Panc1 (cell line): ENCODE measurements at regions not wholly inside any gene's neighbourhood (a gene's known extent, or its start where the extent isn't known, plus 50 kb on each side); places are given as distances from the start of the nearest gene placed in this dataset.

ENCODE experiments used
- ATAC-seq: fragments of 200-7000 bp; cut with Tn5 transposase; 2 replicates; pipeline ENCODE4 v1.9.1; 2020; ENCODE audit warnings: mild to moderate bottlenecking, moderate library complexity
- BruUV-seq: library from RNA; stranded (reverse); fragments of 400-500 nt; replicated peaks from 2 replicates; lab custom pipeline; 2021; lab: Mats Ljungman, UMichigan
- CTCF ChIA-PET: fragments of 300-600 bp; sonication (Branson Sonifier 250); formaldehyde crosslinking; loops from one replicate; lab custom pipeline; 2022; ENCODE audit warnings: antibody characterized with exemption; lab: Charles Lee
- POLR2A ChIA-PET: fragments of 300-600 bp; sonication (Branson Sonifier 250); formaldehyde crosslinking; loops from one replicate; lab custom pipeline; 2022; ENCODE audit warnings: antibody characterized with exemption; lab: Charles Lee
- DNase-seq: peaks from one replicate; pipeline ENCODE4 v3.0.0-alpha.2; 2010; ENCODE audit warnings: low read depth, low spot score
- H3K27ac ChIP-seq: 2 replicates; pipeline ENCODE4 v1.5.1; 2011; ENCODE audit warnings: mild to moderate bottlenecking, low read length, inconsistent platforms
- H3K27me3 ChIP-seq: fragments of 200-500 bp; sonication (Bioruptor generic); 2 replicates; pipeline ENCODE4 v1.6.0; 2014; ENCODE audit warnings: low read length, inconsistent platforms; ENCODE audit not compliant: control insufficient read depth, insufficient read depth
- H3K36me3 ChIP-seq: fragments of 200-500 bp; sonication (Bioruptor generic); 2 replicates; pipeline ENCODE4 v1.5.1; 2014; ENCODE audit warnings: inconsistent platforms, mild to moderate bottlenecking, low read length, moderate library complexity; ENCODE audit not compliant: control insufficient read depth, insufficient read depth
- H3K4me1 ChIP-seq: 2 replicates; pipeline ENCODE4 v1.5.1; 2011; ENCODE audit warnings: inconsistent platforms, mild to moderate bottlenecking, low read length, moderate library complexity; ENCODE audit not compliant: control insufficient read depth, insufficient read depth
- H3K4me3 ChIP-seq, 2 experiments: 2 replicates each; pipeline ENCODE4 v1.5.1; 2011 to 2012; ENCODE audit warnings: low read depth in 2 of 2, low read length in 2 of 2, mild to moderate bottlenecking in 2 of 2, inconsistent platforms in 1 of 2, moderate library complexity in 1 of 2
- H3K9me3 ChIP-seq: fragments of 200-500 bp; sonication (Bioruptor generic); 2 replicates; pipeline ENCODE4 v1.5.1; 2014; ENCODE audit warnings: low read depth, mild to moderate bottlenecking, inconsistent platforms, low read length, moderate library complexity; ENCODE audit not compliant: control insufficient read depth, insufficient read depth
- POLR2AphosphoS5 ChIP-seq: IDR thresholded peaks from 2 replicates; pipeline ENCODE4 v1.6.1; 2012; ENCODE audit warnings: mild to moderate bottlenecking, low read depth, low read length, moderate library complexity
- SIN3A ChIP-seq: IDR thresholded peaks from 2 replicates; pipeline ENCODE4 v1.6.1; 2012; ENCODE audit warnings: low read depth, mild to moderate bottlenecking, low read length, moderate library complexity, borderline replicate concordance; ENCODE audit not compliant: insufficient read depth
- TCF7L2 ChIP-seq: IDR thresholded peaks from 2 replicates; pipeline ENCODE4 v1.6.1; 2011; ENCODE audit warnings: mild to moderate bottlenecking, low read depth, low read length, inconsistent platforms
- in situ Hi-C: cut with HindIII; loops from 2 replicates; pipeline ENCODE4 v1.10.0; 2016; ENCODE audit warnings: low sequenced_read_pairs, low pct_unique_long_range_greater_than_20kb
- intact Hi-C: fragments of 100-400 bp; cut with micrococcal nuclease; formaldehyde crosslinking; loops from one replicate; pipeline ENCODE4 v1.10.0; 2022; ENCODE audit not compliant: unreplicated experiment
- TF ChIP-seq, protein P1 (sequence below), 2 experiments: IDR thresholded peaks; 2 replicates each; pipeline ENCODE4 v1.6.1; 2011 to 2012; ENCODE audit warnings: low read depth in 2 of 2, control low read depth in 1 of 2, low read length in 1 of 2, mild to moderate bottlenecking in 1 of 2, moderate library complexity in 1 of 2; ENCODE audit not compliant: insufficient read depth in 1 of 2
- TF ChIP-seq, protein P2 (sequence below): fragments of 450-650 bp; IDR thresholded peaks from 2 replicates; pipeline ENCODE4 v1.5.1; 2017; ENCODE audit warnings: mild to moderate bottlenecking

DNA sequence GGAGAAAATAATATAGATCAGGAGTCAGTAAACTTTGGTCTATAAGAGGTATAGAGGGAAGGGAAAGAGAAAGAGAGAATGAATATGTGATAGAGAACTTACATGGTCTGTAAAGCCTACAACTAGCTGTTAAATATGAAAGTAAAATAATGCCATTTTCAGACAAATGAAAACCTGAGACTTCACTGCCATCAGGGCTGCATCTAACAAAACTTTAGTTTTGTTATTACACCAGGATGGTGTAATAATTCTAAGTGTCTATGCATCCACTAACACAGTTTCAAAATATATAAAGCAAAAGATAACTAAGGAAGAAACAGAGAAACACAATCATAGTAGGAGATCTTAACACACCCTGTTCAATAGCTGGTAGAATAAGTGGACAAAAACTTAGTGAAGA lies 217.7 kb downstream of the KLF13 start:
- Histone ChIP-seq H3K4me1 (no peaks in the 10 kb centered on the region), H3K9me3 (no peaks in the 10 kb centered on the region), H3K27me3 (peaks cover 6% of the 10 kb centered on the region), H3K4me3 (no peak overlapping the region), H3K27ac (no peak overlapping the region), H3K36me3 (no peaks in the 10 kb centered on the region)
- no TSS peak for BruUV-seq
- ChIA-PET CTCF (interaction anchor here (0.7 kb wide), 1 partner anchor 10 kb away, joined by 4 read pairs; no protein-coding TSS in a partner anchor), POLR2A (no interaction called here)
- in situ Hi-C loops (no loop called here), intact Hi-C loops (no loop called here)
- TF ChIP-seq SIN3A (no peak), TCF7L2 (no peak), POLR2AphosphoS5 (no peak)
- TF ChIP-seq, protein P1, sequence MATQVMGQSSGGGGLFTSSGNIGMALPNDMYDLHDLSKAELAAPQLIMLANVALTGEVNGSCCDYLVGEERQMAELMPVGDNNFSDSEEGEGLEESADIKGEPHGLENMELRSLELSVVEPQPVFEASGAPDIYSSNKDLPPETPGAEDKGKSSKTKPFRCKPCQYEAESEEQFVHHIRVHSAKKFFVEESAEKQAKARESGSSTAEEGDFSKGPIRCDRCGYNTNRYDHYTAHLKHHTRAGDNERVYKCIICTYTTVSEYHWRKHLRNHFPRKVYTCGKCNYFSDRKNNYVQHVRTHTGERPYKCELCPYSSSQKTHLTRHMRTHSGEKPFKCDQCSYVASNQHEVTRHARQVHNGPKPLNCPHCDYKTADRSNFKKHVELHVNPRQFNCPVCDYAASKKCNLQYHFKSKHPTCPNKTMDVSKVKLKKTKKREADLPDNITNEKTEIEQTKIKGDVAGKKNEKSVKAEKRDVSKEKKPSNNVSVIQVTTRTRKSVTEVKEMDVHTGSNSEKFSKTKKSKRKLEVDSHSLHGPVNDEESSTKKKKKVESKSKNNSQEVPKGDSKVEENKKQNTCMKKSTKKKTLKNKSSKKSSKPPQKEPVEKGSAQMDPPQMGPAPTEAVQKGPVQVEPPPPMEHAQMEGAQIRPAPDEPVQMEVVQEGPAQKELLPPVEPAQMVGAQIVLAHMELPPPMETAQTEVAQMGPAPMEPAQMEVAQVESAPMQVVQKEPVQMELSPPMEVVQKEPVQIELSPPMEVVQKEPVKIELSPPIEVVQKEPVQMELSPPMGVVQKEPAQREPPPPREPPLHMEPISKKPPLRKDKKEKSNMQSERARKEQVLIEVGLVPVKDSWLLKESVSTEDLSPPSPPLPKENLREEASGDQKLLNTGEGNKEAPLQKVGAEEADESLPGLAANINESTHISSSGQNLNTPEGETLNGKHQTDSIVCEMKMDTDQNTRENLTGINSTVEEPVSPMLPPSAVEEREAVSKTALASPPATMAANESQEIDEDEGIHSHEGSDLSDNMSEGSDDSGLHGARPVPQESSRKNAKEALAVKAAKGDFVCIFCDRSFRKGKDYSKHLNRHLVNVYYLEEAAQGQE (IDR thresholded peaks at IDR 0.05; ENCODE audit: insufficient read depth in 1 of 2, low read depth in 2 of 2, low read length in 1 of 2), result no peak
- TF ChIP-seq, protein P2, sequence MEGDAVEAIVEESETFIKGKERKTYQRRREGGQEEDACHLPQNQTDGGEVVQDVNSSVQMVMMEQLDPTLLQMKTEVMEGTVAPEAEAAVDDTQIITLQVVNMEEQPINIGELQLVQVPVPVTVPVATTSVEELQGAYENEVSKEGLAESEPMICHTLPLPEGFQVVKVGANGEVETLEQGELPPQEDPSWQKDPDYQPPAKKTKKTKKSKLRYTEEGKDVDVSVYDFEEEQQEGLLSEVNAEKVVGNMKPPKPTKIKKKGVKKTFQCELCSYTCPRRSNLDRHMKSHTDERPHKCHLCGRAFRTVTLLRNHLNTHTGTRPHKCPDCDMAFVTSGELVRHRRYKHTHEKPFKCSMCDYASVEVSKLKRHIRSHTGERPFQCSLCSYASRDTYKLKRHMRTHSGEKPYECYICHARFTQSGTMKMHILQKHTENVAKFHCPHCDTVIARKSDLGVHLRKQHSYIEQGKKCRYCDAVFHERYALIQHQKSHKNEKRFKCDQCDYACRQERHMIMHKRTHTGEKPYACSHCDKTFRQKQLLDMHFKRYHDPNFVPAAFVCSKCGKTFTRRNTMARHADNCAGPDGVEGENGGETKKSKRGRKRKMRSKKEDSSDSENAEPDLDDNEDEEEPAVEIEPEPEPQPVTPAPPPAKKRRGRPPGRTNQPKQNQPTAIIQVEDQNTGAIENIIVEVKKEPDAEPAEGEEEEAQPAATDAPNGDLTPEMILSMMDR, result no peak
- DNase-seq, result no peak
- ATAC-seq, result no peak

DNA sequence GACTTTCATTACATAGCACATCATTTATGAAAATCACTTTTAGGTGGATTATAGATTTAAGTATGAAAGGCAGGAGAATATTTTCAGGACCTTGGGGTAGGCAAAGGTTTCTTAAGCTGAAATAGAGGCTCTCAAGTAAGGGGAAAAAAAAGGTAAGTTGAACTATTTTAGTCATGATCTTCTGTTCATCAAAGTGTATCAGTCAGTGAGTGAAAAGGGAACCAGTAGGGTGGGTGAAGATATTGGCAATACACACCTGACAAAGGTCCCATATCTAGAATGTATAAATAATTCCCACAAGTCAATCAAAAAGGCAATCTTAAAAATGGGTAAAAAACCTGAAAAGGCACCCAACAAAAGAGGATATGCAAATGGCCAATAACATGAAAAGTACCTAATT lies 218.6 kb downstream of the KLF13 start:
- in situ Hi-C loops, result no loop called here
- ATAC-seq, result no peak
- H3K36me3 ChIP-seq, result no peaks in the 10 kb centered on the region
- no peak for DNase-seq
- peaks cover 6% of the 10 kb centered on the region; the same call in 1 of the 2 replicates for H3K27me3 ChIP-seq
- H3K4me3 ChIP-seq, result no peak overlapping the region
- no TSS peak for BruUV-seq
- POLR2A ChIA-PET, result no interaction called here
- TF ChIP-seq POLR2AphosphoS5, result no peak
- TF ChIP-seq TCF7L2, result no peak
- TF ChIP-seq, protein P1 (IDR thresholded peaks at IDR 0.05; ENCODE audit: insufficient read depth in 1 of 2, low read depth in 2 of 2, low read length in 1 of 2), result no peak
- no peak for TF ChIP-seq SIN3A
- TF ChIP-seq, protein P2, result no peak
- intact Hi-C loops, result no loop called here
- CTCF ChIA-PET, result no interaction called here
- H3K27ac ChIP-seq, result no peak overlapping the region
- no peaks in the 10 kb centered on the region for H3K9me3 ChIP-seq
- H3K4me1 ChIP-seq, result no peaks in the 10 kb centered on the region
